ENCODE measurements at regions not wholly inside any gene's neighbourhood (a gene's known extent, or its start where the extent isn't known, plus 50 kb on each side); places are given as distances from the start of the nearest gene placed in this dataset.
"Not testable (repeated sequence)": the region's sequence is repeated elsewhere in the genome, so short reads cannot be mapped to it uniquely, and the experiment has no call there.

GRCh38 chr14:76701436-76701835 is 59.8 kb upstream of the VASH1 start:
- Histone ChIP-seq H3K27me3 (ENCODE audit: insufficient read depth, poor library complexity, severe bottlenecking) (no peaks in the 10 kb centered on the region), H3K4me3 (replicated peaks; ENCODE audit: insufficient read depth, low read length) (no peak overlapping the region), H3K27ac (replicated peaks) (no peak overlapping the region)
- TF ChIP-seq SPI1 (IDR thresholded peaks at IDR 0.05; ENCODE audit: borderline replicate concordance, low read depth), result no peak
- no peak for TF ChIP-seq REST (IDR thresholded peaks at IDR 0.05; ENCODE audit: insufficient replicate concordance, low read depth)
- no peak for TF ChIP-seq GABPA (IDR thresholded peaks at IDR 0.05; ENCODE audit: low read depth)
- TF ChIP-seq POLR2AphosphoS5 (IDR thresholded peaks at IDR 0.05; ENCODE audit: low read depth), result no peak
- TF ChIP-seq CTCF (IDR thresholded peaks at IDR 0.05; ENCODE audit: insufficient read depth, low read length), result no peak
- DNase-seq (ENCODE audit: low read depth in 1 of 2, low spot score in 1 of 2), result no peak

GRCh38 chr14:76701981-76702380 is 59.3 kb upstream of the VASH1 start:
- Histone ChIP-seq H3K27ac (replicated peaks) (no peak overlapping the region), H3K4me3 (replicated peaks; ENCODE audit: insufficient read depth, low read length) (no peak overlapping the region), H3K27me3 (ENCODE audit: insufficient read depth, poor library complexity, severe bottlenecking) (no peaks in the 10 kb centered on the region)
- no peak for TF ChIP-seq CTCF (IDR thresholded peaks at IDR 0.05; ENCODE audit: insufficient read depth, low read length)
- TF ChIP-seq REST (IDR thresholded peaks at IDR 0.05; ENCODE audit: insufficient replicate concordance, low read depth), result no peak
- no peak for TF ChIP-seq SPI1 (IDR thresholded peaks at IDR 0.05; ENCODE audit: borderline replicate concordance, low read depth)
- TF ChIP-seq GABPA (IDR thresholded peaks at IDR 0.05; ENCODE audit: low read depth), result no peak
- TF ChIP-seq POLR2AphosphoS5 (IDR thresholded peaks at IDR 0.05; ENCODE audit: low read depth), result no peak
- no peak for DNase-seq (ENCODE audit: low read depth in 1 of 2, low spot score in 1 of 2)

- H3K27ac ChIP-seq (replicated peaks), result no peak overlapping the region
- no peaks in the 10 kb centered on the region for H3K27me3 ChIP-seq (ENCODE audit: insufficient read depth, poor library complexity, severe bottlenecking)
- no peak for DNase-seq (ENCODE audit: low read depth in 1 of 2, low spot score in 1 of 2)
- TF ChIP-seq REST (IDR thresholded peaks at IDR 0.05; ENCODE audit: insufficient replicate concordance, low read depth) (no peak), POLR2AphosphoS5 (IDR thresholded peaks at IDR 0.05; ENCODE audit: low read depth) (no peak), CTCF (IDR thresholded peaks at IDR 0.05; ENCODE audit: insufficient read depth, low read length) (no peak), GABPA (IDR thresholded peaks at IDR 0.05; ENCODE audit: low read depth) (no peak), SPI1 (IDR thresholded peaks at IDR 0.05; ENCODE audit: borderline replicate concordance, low read depth) (no peak)
- no peak overlapping the region for H3K4me3 ChIP-seq (replicated peaks; ENCODE audit: insufficient read depth, low read length)
Observed at GRCh38 chr14:76705214-76705613, 56.1 kb upstream of the VASH1 start.

GRCh38 chr14:76706207-76706606 is 55.1 kb upstream of the VASH1 start:
- DNase-seq (ENCODE audit: low read depth in 1 of 2, low spot score in 1 of 2), result not testable (repeated sequence)

More at GRCh38 chr14:76706207-76706606, 55.1 kb upstream of the VASH1 start:
- H3K4me3 ChIP-seq (replicated peaks; ENCODE audit: insufficient read depth, low read length); H3K27ac ChIP-seq (replicated peaks); H3K27me3 ChIP-seq (ENCODE audit: insufficient read depth, poor library complexity, severe bottlenecking): not testable (repeated sequence)

Data from HL-60 (cell line).